CD4-positive, alpha-beta T cell (primary cell): ENCODE measurements at regions not wholly inside any gene's neighbourhood (a gene's known extent, or its start where the extent isn't known, plus 50 kb on each side); places are given as distances from the start of the nearest gene placed in this dataset.

Experiments used
- ATAC-seq: fragments of 200-7000 bp; cut with Tn5 transposase; one replicate; pipeline ENCODE4 v1.10.0; 2022; ENCODE audit warnings: mild to moderate bottlenecking; ENCODE audit not compliant: poor library complexity
- CTCF ChIA-PET: fragments of 350-600 bp; sonication (Branson Sonifier 250); formaldehyde crosslinking; loops from one replicate; lab custom pipeline; 2021; ENCODE audit warnings: antibody characterized with exemption, inconsistent platforms; lab: Charles Lee
- POLR2A ChIA-PET: fragments of 350-600 bp; sonication (Branson Sonifier 250); formaldehyde crosslinking; loops from one replicate; lab custom pipeline; 2021; ENCODE audit warnings: antibody characterized with exemption, inconsistent platforms; lab: Charles Lee
- DNase-seq, 14 experiments: peaks; one replicate each; pipeline ENCODE4 v3.0.0-alpha.2; 2013 to 2020; ENCODE audit warnings: mixed read lengths in 2 of 14
- H3K27ac ChIP-seq, 2 donors: one replicate each; pipeline versions ENCODE4 v1.5.1 to v1.7.0; 2013; ENCODE audit warnings: low read length in 2 of 2, low read depth in 1 of 2, mild to moderate bottlenecking in 1 of 2
- H3K27me3 ChIP-seq, 2 experiments: 1 replicate in 1 of 2; 2 replicates in 1 of 2; pipeline versions ENCODE4 v1.6.1 to v1.7.0; 2013; ENCODE audit warnings: low read length in 2 of 2, control low read depth in 1 of 2, mild to moderate bottlenecking in 1 of 2, moderate library complexity in 1 of 2; ENCODE audit not compliant: insufficient read depth in 2 of 2, control insufficient read depth in 1 of 2
- H3K36me3 ChIP-seq: one replicate; pipeline ENCODE4 v1.6.1; 2013; ENCODE audit warnings: low read length, control low read depth; ENCODE audit not compliant: insufficient read depth
- H3K4me1 ChIP-seq: one replicate; pipeline ENCODE4 v1.6.1; 2013; ENCODE audit warnings: low read length, control low read depth; ENCODE audit not compliant: insufficient read depth
- H3K4me3 ChIP-seq: one replicate; pipeline ENCODE4 v1.5.1; 2013; ENCODE audit warnings: mild to moderate bottlenecking, low read length, moderate library complexity
- H3K9me3 ChIP-seq, 2 experiments: 1 replicate in 1 of 2; 2 replicates in 1 of 2; pipeline versions ENCODE4 v1.6.1 to v1.7.0; 2013; ENCODE audit warnings: low read length in 2 of 2, mild to moderate bottlenecking in 2 of 2, control low read depth in 1 of 2, moderate library complexity in 1 of 2; ENCODE audit not compliant: control insufficient read depth in 1 of 2, insufficient read depth in 1 of 2
- H3K27ac Mint-ChIP-seq: one replicate; pipeline ENCODE4 v1.8.0; 2020; ENCODE audit warnings: mixed read lengths
- H3K27me3 Mint-ChIP-seq: one replicate; pipeline ENCODE4 v1.8.0; 2021; ENCODE audit warnings: mixed read lengths
- H3K36me3 Mint-ChIP-seq: one replicate; pipeline ENCODE4 v1.8.0; 2021; ENCODE audit warnings: low read depth, mixed read lengths
- H3K4me1 Mint-ChIP-seq: one replicate; pipeline ENCODE4 v1.8.0; 2021; ENCODE audit warnings: low read depth, mixed read lengths
- H3K4me3 Mint-ChIP-seq: one replicate; pipeline ENCODE4 v1.8.0; 2020; ENCODE audit warnings: mild to moderate bottlenecking, mixed read lengths
- H3K9me3 Mint-ChIP-seq: one replicate; pipeline ENCODE4 v1.8.0; 2020; ENCODE audit warnings: mixed read lengths
- CTCF ChIP-seq: fragments of 200-600 bp; IDR thresholded peaks from one replicate; pipeline ENCODE4 v1.8.0; 2022; ENCODE audit warnings: antibody characterized with exemption, mild to moderate bottlenecking
- intact Hi-C, 2 experiments: fragments of 100-400 bp; cut with DNase I in 1 of 2; cut with micrococcal nuclease in 1 of 2; formaldehyde crosslinking; loops; one replicate each; pipeline versions ENCODE4 v1.15.1 to v1.9.0; 2023 to 2025; cut with DNase I, micrococcal nuclease

- Mint-ChIP-seq H3K27ac (no peak overlapping the region), H3K27me3 (no peaks in the 10 kb centered on the region), H3K4me3 (no peak overlapping the region), H3K36me3 (no peaks in the 10 kb centered on the region), H3K4me1 (no peaks in the 10 kb centered on the region), H3K9me3 (no peaks in the 10 kb centered on the region)
- intact Hi-C loops, result no loop called here
- ChIA-PET POLR2A (no interaction called here), CTCF (no interaction called here)
- no peak for TF ChIP-seq CTCF
- Histone ChIP-seq H3K27me3 (no peaks in the 10 kb centered on the region), H3K36me3 (no peaks in the 10 kb centered on the region), H3K4me3 (no peak overlapping the region), H3K4me1 (no peaks in the 10 kb centered on the region), H3K27ac (no peak overlapping the region), H3K9me3 (no peaks in the 10 kb centered on the region)
- no peak for ATAC-seq
- no peak for DNase-seq
Measured at GRCh38 chr5:106923409-106923808, 747.3 kb downstream of the EFNA5 start.

GRCh38 chr5:106921567-106921966 is 749.2 kb downstream of the EFNA5 start:
- Histone ChIP-seq H3K27me3 (no peaks in the 10 kb centered on the region), H3K4me3 (no peak overlapping the region), H3K9me3 (no peaks in the 10 kb centered on the region), H3K36me3 (no peaks in the 10 kb centered on the region), H3K4me1 (no peaks in the 10 kb centered on the region), H3K27ac (no peak overlapping the region)
- ATAC-seq (no peak), DNase-seq (no peak)
- Mint-ChIP-seq H3K27me3 (no peaks in the 10 kb centered on the region), H3K4me3 (no peak overlapping the region), H3K4me1 (no peaks in the 10 kb centered on the region), H3K36me3 (no peaks in the 10 kb centered on the region), H3K9me3 (no peaks in the 10 kb centered on the region), H3K27ac (no peak overlapping the region)
- intact Hi-C loops, result no loop called here
- ChIA-PET POLR2A (no interaction called here), CTCF (no interaction called here)
- TF ChIP-seq CTCF, result no peak

- no peaks in the 10 kb centered on the region for H3K36me3 Mint-ChIP-seq
- Histone ChIP-seq H3K9me3 (no peaks in the 10 kb centered on the region), H3K27me3 (no peaks in the 10 kb centered on the region), H3K4me3 (no peak overlapping the region), H3K27ac (no peak overlapping the region), H3K4me1 (no peaks in the 10 kb centered on the region), H3K36me3 (no peaks in the 10 kb centered on the region)
- intact Hi-C loops, result no loop called here
- no peak overlapping the region for H3K27ac Mint-ChIP-seq
- TF ChIP-seq CTCF, result no peak
- H3K4me1 Mint-ChIP-seq, result no peaks in the 10 kb centered on the region
- no peaks in the 10 kb centered on the region for H3K27me3 Mint-ChIP-seq
- ATAC-seq (no peak), DNase-seq (no peak)
- peaks cover 3% of the 10 kb centered on the region for H3K9me3 Mint-ChIP-seq
- ChIA-PET POLR2A (no interaction called here), CTCF (no interaction called here)
- no peak overlapping the region for H3K4me3 Mint-ChIP-seq
Measured at GRCh38 chr5:106910486-106910885, 760.3 kb downstream of the EFNA5 start.
